NCI-H446 treated with DMSO at 0.1 percent for 48 hours (cell line): ENCODE measurements at regions not wholly inside any gene's neighbourhood (a gene's known extent, or its start where the extent isn't known, plus 50 kb on each side); places are given as distances from the start of the nearest gene placed in this dataset.
"Not testable (repeated sequence)": the region's sequence is repeated elsewhere in the genome, so short reads cannot be mapped to it uniquely, and the experiment has no call there.

Experiments
- DNase-seq: peaks from one replicate; lab custom pipeline; 2025; lab: John Stamatoyannopoulos, UW

- DNase-seq = no peak
These were observed 103.8 kb upstream of the LANCL2 start for GRCh38 chr7:55261386-55261770.

- DNase-seq = not testable (repeated sequence)
These were observed 99.8 kb upstream of the LANCL2 start for GRCh38 chr7:55265328-55265727.

- DNase-seq = no peak
These were observed 99.1 kb upstream of the LANCL2 start for GRCh38 chr7:55265836-55266642.

GRCh38 chr7:55271069-55271626 is 94.0 kb upstream of the LANCL2 start:
- no peak for DNase-seq

- no peak for DNase-seq
These were observed 93.5 kb upstream of the LANCL2 start for GRCh38 chr7:55271661-55272060.

GRCh38 chr7:55272328-55272727 is 92.8 kb upstream of the LANCL2 start:
- DNase-seq = no peak

- no peak for DNase-seq
These were observed 91.8 kb upstream of the LANCL2 start for GRCh38 chr7:55273186-55273980.

- DNase-seq = no peak
These were observed 91.0 kb upstream of the LANCL2 start for GRCh38 chr7:55274156-55274555.

GRCh38 chr7:55275291-55276200 is 89.6 kb upstream of the LANCL2 start:
- no peak for DNase-seq

GRCh38 chr7:55276572-55277295 is 88.4 kb upstream of the LANCL2 start:
- no peak for DNase-seq

- no peak for DNase-seq
These were observed 87.2 kb upstream of the LANCL2 start for GRCh38 chr7:55277916-55278315.

GRCh38 chr7:55278321-55278720 is 86.8 kb upstream of the LANCL2 start:
- no peak for DNase-seq

- DNase-seq = no peak
These were observed 85.9 kb upstream of the LANCL2 start for GRCh38 chr7:55279080-55279845.

GRCh38 chr7:55280031-55280454 is 85.1 kb upstream of the LANCL2 start:
- DNase-seq = peak; percentile 29

- no peak for DNase-seq
These were observed 79.5 kb upstream of the LANCL2 start for GRCh38 chr7:55285665-55286064.

GRCh38 chr7:55286666-55287065 is 78.5 kb upstream of the LANCL2 start:
- DNase-seq = no peak

GRCh38 chr7:55288070-55288824 is 76.9 kb upstream of the LANCL2 start:
- peak; percentile 70 for DNase-seq

- no peak for DNase-seq
These were observed 69.1 kb upstream of the LANCL2 start for GRCh38 chr7:55296070-55296469.

- no peak for DNase-seq
These were observed 65.7 kb upstream of the LANCL2 start for GRCh38 chr7:55299273-55299967.
